GM19397 (cell line): ENCODE measurements at regions not wholly inside any gene's neighbourhood (a gene's known extent, or its start where the extent isn't known, plus 50 kb on each side); places are given as distances from the start of the nearest gene placed in this dataset.
"Not testable (repeated sequence)": the region's sequence is repeated elsewhere in the genome, so short reads cannot be mapped to it uniquely, and the experiment has no call there.

Experiments used
- ATAC-seq: cut with Tn5 transposase; IDR thresholded peaks from one replicate; pipeline ENCODE4 v1.9.1; 2021; ENCODE audit warnings: mild to moderate bottlenecking, moderate library complexity; ENCODE audit not compliant: unreplicated experiment

DNA sequence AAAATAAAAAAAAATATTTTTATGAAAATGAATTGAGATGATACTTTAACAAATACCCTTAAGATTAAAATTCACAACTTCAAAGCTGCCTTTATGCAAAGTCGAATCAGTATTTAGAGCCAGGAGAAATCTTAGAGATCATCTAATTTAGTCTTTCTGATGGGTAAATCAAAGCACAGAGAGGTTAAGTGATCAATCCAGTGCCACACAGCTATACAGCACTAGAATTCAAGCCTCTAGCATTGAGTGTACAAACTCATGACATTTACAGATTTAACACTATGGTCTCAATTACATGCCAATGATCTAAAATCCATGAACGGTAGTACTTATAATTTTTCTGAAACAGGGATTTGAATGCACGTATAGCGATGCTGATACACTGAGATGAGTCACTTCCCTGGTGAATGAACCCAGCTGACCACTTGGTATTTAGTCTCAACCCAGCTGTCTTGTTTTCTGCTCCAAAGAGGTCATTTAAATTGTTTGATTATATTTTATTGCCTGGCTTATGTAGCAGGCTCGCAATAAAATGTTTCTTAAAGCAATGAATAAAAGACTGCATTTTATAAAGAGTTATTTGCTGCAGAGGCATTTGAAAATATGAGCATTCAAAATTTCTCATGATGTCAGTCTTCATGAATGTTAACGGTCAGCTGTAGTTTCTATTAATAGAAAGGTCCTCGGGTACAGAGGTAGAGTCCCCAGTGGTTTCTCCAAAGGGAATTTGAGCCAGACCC lies 152.4 kb upstream of the PRICKLE1 start:
- ATAC-seq, result no peak

DNA sequence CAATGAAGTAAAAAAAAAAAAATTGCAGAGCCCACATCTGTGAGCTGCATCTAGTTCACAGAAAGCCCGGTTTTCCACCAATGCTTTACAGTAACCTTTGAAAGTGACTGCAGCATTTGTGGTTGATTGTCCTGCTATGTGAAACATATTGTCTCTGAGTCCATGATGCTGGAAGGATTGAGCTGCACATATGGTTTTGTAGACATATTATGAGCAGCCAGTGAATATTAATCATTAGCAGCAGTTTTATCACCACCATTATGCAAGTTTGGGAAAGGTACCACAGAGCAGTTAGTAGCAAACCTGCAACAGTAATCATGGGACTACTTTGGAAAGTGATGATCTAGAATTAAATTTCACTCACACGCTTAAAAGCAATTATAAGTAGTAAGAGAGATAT lies 151.5 kb upstream of the PRICKLE1 start:
- ATAC-seq, result no peak

DNA sequence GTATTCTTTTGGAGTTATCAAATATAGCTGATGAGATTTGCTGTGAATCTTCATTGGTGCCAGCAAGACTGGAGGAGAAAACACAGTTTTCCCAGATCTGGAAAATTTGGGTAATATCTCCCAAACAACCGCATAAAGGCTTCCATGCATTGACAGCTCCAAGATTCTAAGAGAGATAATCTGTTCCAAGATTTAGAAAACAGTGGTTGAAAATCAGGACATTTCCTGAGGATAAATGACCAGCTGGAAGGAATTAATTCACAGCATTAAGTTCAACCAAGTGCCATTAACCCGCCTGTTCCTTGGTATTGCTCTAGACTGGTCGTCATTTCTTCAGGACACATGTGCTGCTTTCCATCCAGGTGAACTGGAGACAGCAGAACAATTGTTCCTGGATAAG lies 147.9 kb upstream of the PRICKLE1 start:
- no peak for ATAC-seq

DNA sequence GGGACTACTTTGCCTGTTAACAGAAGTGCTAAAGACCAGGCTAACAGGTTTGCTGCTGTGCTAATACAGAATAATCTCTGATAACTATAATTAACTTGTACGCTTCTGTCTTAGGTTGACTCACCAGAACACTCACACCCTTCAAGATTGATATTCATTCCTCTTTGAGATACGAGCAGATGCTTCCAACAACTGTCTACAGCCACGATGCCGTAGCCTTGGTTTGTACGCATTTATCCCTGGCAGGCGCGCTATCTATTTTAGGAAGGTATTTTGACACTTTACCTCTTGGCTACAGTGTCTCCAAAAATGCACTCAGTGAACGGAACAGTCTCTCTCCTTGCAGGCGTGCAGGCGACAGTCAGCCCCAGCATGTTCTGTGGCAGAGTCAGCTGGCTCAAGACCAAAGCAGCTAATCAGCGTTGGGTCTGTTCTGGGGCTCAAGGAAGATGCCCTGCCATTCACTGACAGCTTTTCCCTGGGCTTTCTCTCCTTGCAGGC lies 146.4 kb upstream of the PRICKLE1 start:
- no peak for ATAC-seq

DNA sequence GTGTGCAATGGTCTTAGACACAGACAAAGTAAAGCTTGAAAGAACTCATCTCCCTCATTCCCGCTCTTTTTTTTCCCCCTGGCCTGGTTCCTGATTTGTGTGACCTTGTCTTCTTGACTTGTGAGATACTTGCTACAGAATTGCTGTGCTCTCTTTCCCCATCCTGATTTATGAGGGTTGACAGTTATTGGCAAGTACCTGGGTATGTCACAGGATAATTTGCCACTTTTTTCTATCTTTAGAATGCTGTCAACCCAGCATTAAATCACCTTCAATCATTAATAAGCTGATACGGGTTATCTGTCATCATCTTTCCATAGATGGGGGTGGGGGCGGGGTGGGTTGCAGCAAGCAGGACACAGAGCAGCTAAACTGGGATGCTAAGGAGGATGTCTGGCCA lies 144.4 kb upstream of the PRICKLE1 start:
- ATAC-seq, result no peak

DNA sequence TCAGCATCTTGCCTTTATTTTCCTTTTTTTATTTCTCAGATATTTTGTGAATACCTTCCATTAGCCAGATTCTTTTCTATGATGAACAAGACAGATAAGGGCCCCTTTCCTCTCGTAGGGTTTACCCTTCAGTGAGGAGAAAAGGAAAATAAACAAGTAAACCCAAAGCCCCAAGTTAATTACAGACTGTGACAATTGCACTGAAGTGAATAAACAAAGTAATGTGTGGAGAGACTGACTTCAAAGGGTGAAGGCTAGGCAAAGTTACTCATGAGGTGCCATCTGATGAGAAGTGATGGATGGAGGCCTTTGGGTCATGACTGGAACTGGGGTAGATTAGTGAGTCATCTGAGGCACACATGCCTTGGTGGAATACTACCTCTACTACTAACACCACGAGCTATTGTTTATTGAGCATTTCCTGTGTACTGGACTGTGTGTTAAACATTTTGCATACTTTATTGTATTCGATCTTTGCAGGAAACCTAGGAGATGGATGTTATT lies 143.4 kb upstream of the PRICKLE1 start:
- no peak for ATAC-seq

DNA sequence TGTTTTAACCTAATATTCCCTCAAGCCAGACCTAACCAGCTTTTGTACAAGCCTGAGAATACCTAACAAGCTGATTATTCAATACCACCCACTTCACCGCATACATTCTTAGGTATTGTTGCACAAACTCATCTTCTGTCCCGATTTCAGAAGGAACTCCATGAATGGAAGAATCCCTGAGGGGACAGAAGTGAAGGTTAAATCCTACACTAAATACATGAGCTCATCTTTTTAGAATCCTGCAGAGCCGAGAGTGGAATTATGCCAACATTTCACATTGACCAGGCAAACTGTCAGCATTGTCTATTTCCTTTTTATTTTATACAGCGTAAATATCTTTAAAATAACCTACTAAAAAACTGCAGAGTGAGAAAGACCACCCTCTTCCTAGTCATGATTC lies 140.7 kb upstream of the PRICKLE1 start:
- no peak for ATAC-seq

DNA sequence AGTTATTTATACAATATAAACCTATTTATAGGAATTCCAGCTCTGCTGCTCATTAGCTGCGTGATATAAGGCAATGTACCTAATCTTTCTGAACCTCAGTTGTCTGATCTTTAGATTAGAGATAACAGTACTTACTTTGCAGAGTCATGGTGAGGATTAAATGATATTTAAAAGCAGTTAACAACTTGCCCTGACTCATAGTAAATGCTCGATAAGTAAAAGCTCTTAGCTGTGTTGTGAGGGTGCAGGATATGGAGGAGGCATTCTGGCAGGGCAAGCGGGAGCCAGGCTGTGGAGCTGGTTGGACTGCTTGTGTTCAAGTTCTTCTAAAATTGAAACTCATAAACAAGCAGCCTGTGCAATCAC lies 140.0 kb upstream of the PRICKLE1 start:
- ATAC-seq, result no peak

DNA sequence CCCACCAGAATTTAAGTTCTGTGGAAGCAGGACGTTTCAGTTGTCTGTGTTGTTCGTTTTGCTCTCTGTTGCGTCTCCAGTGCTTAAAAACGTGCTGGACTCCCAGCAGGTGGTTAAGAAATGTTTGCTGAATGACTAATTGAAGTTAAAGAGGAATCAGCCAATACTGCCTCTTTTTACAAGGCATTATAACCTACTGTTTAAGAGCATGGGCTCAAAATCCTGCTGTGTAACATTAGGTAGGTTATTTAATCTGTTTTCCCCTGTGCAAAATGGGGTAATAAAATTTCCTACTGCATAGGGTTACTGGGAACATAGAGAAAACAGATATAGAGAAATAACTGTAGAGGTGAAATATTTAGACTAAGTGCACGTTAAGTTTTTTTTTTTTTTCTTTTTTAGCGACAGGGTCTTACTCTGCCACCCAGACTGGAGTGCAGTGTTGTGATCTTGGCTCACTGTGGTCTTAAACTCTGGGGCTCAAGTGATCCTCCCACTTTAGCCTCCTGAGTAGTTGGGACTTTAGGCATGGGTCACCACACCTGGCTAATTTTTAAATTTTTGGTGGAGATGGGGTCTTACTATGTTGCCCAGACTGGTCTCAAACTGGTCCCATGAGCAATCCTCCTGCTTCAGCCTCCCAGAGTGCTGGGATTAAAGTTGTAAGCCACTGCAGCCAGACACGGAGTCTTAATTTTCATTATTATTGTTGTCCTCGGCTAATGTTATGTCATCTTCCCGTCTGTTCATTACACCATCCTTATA lies 139.4 kb upstream of the PRICKLE1 start:
- ATAC-seq, result no peak

DNA sequence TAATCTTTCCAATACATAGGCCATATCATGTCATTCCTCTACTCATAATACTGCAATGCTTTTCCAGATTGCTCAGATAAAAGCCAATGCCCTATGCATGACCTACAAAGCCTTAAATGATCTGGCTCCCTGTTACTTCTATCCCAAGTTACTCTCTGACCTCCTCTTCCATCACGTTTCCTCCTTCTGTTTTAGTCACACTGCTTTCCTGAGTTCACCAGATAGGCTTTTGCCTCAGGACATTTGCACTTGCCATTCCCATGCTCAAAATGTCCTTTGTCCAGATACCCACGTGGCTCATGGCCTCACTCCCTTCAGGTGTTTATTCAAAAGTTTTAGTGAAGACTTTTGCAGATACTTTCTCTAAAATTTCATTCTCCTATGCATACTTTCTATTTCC lies 138.7 kb upstream of the PRICKLE1 start:
- no peak for ATAC-seq

DNA sequence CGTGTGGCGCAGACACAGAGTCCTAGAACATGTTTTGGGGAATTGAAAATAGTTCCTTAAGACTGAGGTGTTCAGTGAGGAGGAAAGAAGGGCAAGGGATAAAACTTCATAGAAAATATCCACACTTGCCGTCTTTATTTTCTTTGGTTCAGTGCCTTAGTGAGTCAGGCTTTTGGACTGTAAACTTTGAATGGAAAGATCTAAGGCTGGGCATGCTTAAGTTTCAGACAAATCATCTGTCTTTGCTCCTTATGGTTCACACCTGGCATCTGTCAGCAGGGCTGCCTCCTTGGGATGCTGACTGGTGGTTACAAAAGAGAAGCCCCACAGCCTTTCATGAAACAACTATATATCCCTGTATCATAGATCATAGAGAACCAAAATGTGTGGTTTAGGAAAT lies 136.3 kb upstream of the PRICKLE1 start:
- no peak for ATAC-seq

DNA sequence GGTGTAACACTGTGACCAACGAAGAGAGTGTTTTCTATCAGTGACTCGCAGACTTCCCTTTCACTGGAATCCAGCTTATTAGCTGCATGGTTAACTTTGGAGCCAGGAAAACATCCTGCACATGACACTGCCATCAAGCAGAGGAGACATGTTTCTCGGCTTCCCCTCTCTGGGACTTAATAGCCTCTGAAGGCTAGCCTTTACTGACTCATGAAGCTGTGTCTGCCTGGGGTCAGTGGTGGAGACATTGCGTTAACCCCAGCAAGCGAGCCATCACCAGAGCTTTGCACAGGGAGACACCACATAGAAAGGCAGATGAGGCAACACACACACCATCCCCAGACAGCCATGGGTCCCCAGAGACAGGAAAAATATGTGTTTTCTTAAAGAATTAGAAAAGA lies 126.9 kb upstream of the PRICKLE1 start:
- ATAC-seq, result no peak

DNA sequence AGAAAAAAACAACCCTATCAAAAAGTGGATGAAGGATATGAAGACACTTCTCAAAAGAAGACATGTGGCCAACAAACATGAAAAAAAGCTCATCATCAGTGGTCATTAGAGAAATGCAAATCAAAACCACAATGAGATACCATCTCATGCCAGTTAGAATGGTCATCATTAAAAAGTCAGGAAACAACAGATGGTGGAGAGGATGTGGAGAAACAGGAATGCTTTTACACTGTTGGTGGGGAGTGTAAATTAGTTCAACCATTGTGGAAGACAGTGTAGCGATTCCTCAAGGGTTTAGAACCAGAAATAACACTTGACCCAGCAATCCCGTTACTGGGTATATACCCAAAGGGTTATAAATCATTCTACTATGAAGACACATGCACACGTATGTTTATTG lies 124.0 kb upstream of the PRICKLE1 start:
- not testable (repeated sequence) for ATAC-seq

DNA sequence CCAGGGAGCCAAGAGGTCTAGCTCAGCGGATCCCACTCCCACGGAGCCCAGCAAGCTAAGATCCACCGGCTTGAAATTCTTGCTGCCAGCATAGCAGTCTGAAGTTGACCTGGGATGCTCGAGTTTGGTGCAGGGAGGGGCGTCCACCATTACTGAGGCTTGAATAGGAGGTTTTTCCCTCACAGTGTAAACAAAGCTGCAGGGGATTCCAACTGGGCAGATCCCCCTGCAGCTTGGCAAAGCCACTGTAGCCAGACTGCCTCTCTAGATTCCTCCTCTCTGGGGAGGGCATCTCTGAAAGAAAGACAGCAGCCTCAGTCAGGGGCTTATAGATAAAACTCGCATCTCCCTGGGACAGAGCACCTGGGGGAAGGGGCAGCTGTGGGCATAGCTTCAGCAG lies 118.8 kb upstream of the PRICKLE1 start:
- not testable (repeated sequence) for ATAC-seq

DNA sequence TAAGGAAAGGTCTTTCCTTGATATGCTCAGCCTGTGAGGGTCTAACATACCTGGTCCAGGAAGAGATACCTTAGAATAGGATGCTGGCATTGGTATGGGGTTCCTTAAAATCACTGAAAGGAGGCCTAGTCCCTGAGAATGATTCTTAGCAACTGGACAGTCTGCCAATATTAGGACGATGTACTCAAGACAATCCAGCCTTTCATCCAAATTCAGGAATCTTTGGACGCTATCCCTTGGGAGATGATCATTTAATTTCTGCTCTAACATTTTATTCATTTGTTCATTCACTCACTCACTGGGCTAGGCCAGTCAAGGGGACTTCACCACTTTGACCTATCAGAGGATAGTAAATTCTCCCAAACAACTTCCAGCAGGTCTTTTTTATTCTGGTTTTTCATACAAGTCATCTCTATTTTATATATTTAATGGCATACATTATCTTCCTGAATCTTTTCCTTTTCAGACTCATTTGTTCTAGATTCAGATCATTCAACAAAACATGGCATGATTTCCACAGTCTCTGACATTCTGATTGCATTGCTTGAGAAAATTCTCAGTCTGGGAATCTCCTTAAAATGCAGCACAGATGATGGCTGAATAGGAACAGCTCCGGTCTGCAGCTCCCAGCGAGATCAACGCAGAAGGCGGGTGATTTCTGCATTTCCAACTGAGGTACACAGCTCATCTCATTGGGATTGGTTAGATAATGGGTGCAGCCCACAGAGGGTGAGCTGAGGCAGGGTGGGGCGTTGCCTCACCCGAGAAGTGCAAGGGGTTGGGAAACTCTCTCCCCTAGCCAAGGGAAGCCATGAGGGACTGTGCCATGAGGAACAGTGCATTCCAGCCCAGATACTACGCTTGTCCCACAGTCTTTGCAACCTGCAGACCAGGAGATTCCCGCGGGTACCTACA lies 118.0 kb upstream of the PRICKLE1 start:
- ATAC-seq, result no peak

DNA sequence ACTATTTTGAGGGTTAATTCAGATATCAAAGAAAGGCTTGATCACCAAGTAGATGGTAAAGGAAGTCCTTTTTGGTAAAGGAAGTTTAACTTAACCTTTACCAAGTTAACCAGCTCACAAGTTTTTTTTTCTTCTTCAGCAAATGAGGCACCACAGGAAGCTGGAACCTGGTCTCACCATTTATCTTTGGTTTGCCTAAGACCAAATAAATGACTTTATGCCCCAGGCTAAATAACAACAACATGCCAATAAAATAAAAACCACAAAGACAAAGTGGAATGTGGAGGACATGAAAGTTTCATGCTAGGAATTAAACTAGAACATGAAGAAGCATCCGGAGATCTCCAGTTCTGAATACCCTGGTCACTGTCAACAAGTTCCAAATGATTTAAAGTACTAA lies 116.8 kb upstream of the PRICKLE1 start:
- ATAC-seq, result no peak

DNA sequence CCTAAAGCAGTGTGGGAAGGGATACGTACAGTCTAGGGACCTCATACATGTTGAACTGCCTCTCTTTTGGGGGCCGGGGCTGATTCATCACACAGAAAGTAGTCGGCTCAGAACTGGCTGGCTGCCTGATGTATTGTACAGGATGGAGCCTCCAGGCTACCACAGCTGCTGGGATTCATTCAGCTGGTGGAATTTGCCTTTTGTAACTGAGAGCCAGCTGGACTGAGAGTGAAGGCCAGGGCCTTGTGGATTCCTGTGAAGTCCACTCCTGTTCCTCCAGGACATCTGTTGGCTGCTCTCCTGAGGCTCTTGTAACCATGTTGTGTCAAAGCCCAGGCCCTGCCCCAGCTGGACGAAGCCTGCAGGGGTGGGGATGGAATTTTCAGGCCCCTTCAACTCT lies 116.3 kb upstream of the PRICKLE1 start:
- ATAC-seq, result no peak

DNA sequence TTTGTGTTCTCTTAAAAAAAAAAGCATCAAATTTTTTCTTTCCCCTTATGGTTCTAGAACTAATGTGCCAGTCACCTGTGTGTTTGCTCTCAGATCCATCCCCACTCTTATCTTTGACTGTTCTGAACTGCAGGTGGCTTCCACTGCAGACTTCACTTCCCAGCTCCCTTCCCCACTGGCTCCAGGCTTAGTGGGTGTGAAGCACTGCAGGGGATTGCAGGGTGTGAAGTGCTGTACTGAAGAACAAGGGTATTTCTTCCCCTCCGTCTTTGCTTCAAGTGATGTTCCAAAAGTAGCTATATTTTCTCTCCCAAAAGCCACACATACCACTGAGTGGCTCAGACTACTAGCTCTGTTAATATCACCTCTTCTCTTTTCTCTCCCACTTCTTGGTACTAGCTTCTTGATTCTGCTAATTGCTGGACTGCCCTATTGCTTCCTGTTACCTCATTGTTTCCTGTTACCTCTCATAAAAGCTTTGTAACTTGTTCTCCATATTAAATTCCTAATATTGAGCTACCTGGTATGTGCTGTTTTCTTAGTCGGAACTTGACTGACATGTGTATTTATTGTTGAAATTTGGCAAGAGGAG lies 115.4 kb upstream of the PRICKLE1 start:
- ATAC-seq, result no peak

DNA sequence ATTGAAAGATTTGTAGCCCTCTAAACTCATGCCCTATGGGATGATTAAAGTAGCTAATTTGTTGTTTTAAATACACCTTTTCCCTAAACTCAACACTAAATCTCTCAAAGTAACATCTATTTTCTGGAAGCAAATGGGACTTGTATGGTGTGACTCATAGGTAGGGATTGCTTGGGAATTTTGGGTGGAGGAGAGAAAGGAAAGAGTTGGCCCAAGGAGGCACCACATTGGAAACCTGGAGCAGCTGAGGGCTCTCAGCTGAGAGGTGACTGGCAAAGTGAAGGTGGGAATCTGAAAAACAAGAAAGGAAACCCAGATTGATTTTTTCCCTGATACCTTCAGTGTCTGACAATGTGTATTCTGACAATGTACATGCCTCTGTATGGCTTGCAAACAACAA lies 114.8 kb upstream of the PRICKLE1 start:
- no peak for ATAC-seq

DNA sequence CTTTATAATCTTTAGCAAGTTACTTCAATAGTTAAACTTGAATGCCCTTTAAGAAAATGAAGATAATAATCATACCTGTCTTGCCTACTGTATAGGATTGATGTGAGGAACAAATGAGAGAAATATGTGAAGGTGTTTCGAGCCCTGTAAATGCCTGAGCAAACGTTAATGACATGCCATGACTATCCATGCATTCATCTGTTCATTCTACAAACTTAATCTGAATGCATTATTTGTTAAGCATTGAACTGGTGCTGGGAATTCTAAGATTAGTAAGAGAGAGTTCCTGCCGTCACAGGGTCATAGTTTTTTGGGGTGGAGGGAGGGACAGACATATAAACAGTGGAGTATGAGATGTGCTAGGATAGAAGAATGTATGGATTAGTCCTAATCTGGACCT lies 111.5 kb upstream of the PRICKLE1 start:
- no peak for ATAC-seq

DNA sequence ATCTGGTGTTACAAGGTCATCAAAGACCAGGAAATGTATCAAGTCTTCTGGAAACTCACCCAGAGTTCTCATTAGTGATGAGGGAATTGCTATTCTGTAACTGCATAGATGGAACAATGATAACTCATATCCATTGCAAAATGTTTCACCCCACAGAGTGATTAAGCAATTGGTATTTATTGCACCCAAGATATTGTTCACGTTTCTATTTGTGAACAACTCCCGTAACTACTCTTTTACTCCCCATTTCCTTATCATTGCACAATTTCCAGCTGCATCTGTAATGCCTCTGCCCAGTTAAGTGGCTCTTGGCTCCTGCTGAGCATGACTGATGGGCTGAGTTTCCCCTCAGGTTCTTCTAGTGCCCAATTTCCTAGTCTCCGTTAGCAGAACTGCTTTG lies 108.7 kb upstream of the PRICKLE1 start:
- no peak for ATAC-seq
